GM23338 (cell line): ENCODE measurements at regions not wholly inside any gene's neighbourhood (a gene's known extent, or its start where the extent isn't known, plus 50 kb on each side); places are given as distances from the start of the nearest gene placed in this dataset.

Experiments
- ATAC-seq: fragments of 200-7000 bp; cut with Tn5 transposase; 3 replicates; pipeline ENCODE4 v1.9.1; 2020
- DNase-seq: peaks from one replicate; pipeline ENCODE4 v3.0.0-alpha.2; 2015; ENCODE audit warnings: low spot score
- H2AFZ ChIP-seq: fragments of 200-600 bp; sonication (generic); 2 replicates; pipeline ENCODE4 v1.8.0; 2016; ENCODE audit warnings: antibody characterized with exemption, mild to moderate bottlenecking, moderate library complexity
- H3F3A ChIP-seq: fragments of 200-600 bp; sonication (generic); replicated peaks from 2 replicates; pipeline ENCODE4 v1.8.0; 2017; ENCODE audit warnings: antibody characterized with exemption, mixed run types, low read depth
- H3K27ac ChIP-seq: fragments of 200-600 bp; sonication (generic); 2 replicates; pipeline ENCODE4 v1.6.1; 2016; ENCODE audit warnings: low read depth
- H3K27me3 ChIP-seq: fragments of 200-600 bp; sonication (generic); 2 replicates; pipeline ENCODE4 v1.8.0; 2016; ENCODE audit warnings: mild to moderate bottlenecking, mixed run types, moderate library complexity; ENCODE audit not compliant: insufficient read depth
- H3K36me3 ChIP-seq: fragments of 200-600 bp; sonication (generic); 2 replicates; pipeline ENCODE4 v1.8.0; 2016; ENCODE audit warnings: mild to moderate bottlenecking; ENCODE audit not compliant: insufficient read depth
- H3K4me1 ChIP-seq: fragments of 200-600 bp; sonication (generic); 2 replicates; pipeline ENCODE4 v1.8.0; 2016; ENCODE audit warnings: mild to moderate bottlenecking, moderate library complexity; ENCODE audit not compliant: insufficient read depth
- H3K4me2 ChIP-seq: fragments of 200-600 bp; sonication (generic); 2 replicates; pipeline ENCODE4 v1.7.1; 2017; ENCODE audit warnings: mixed run types
- H3K4me3 ChIP-seq: fragments of 200-600 bp; sonication (generic); 2 replicates; pipeline ENCODE4 v1.6.1; 2016; ENCODE audit warnings: mixed run types
- H3K79me2 ChIP-seq: fragments of 200-600 bp; sonication (generic); replicated peaks from 2 replicates; pipeline ENCODE4 v1.8.0; 2017; ENCODE audit warnings: mild to moderate bottlenecking; ENCODE audit not compliant: insufficient read depth
- H3K9me2 ChIP-seq: fragments of 200-600 bp; sonication (generic); 2 replicates; pipeline ENCODE4 v1.8.0; 2017; ENCODE audit not compliant: insufficient read depth
- H4K20me1 ChIP-seq: fragments of 200-600 bp; sonication (generic); replicated peaks from 2 replicates; pipeline ENCODE4 v1.8.0; 2017; ENCODE audit warnings: mild to moderate bottlenecking; ENCODE audit not compliant: insufficient read depth
- H3K27ac Mint-ChIP-seq: 2 replicates; pipeline ENCODE4 v1.8.0; 2020; ENCODE audit warnings: inconsistent platforms, mild to moderate bottlenecking, moderate library complexity, mixed read lengths
- H3K27me3 Mint-ChIP-seq: 3 replicates; pipeline ENCODE4 v1.8.0; 2022; ENCODE audit warnings: low read depth, mild to moderate bottlenecking, moderate library complexity, mixed read lengths, inconsistent platforms; ENCODE audit not compliant: insufficient read depth, poor library complexity
- H3K36me3 Mint-ChIP-seq: 3 replicates; pipeline ENCODE4 v1.8.0; 2021; ENCODE audit warnings: low read depth, mild to moderate bottlenecking, inconsistent platforms, moderate library complexity, mixed read lengths
- H3K4me1 Mint-ChIP-seq: 3 replicates; pipeline ENCODE4 v1.8.0; 2020; ENCODE audit warnings: mild to moderate bottlenecking, inconsistent platforms, mixed read lengths
- H3K4me3 Mint-ChIP-seq: 3 replicates; pipeline ENCODE4 v1.8.0; 2021; ENCODE audit warnings: moderate library complexity, mild to moderate bottlenecking, inconsistent platforms, mixed read lengths
- H3K9me3 Mint-ChIP-seq: 3 replicates; pipeline ENCODE4 v1.8.0; 2020; ENCODE audit warnings: moderate library complexity, mild to moderate bottlenecking, inconsistent platforms, mixed read lengths
- EZH2 ChIP-seq: fragments of 200-600 bp; sonication (generic); IDR thresholded peaks from one replicate; pipeline ENCODE4 v1.8.0; 2017; ENCODE audit warnings: antibody characterized with exemption, mild to moderate bottlenecking, low read depth; ENCODE audit not compliant: unreplicated experiment
- POLR2AphosphoS5 ChIP-seq: IDR thresholded peaks from 2 replicates; pipeline ENCODE4 v1.6.1; 2016; ENCODE audit warnings: antibody characterized with exemption, low read depth
- ZNF331 ChIP-seq: fragments of 250-450 bp; sonication (Bioruptor Pico); IDR thresholded peaks from 2 replicates; pipeline ENCODE4 v1.5.0; 2020; ENCODE audit warnings: low read depth, mild to moderate bottlenecking, moderate library complexity
- TF ChIP-seq, protein P1 (sequence below): fragments of 250-450 bp; sonication (Bioruptor Pico); IDR thresholded peaks from 2 replicates; pipeline ENCODE4 v1.5.0; 2020; ENCODE audit warnings: mild to moderate bottlenecking, moderate library complexity

DNA sequence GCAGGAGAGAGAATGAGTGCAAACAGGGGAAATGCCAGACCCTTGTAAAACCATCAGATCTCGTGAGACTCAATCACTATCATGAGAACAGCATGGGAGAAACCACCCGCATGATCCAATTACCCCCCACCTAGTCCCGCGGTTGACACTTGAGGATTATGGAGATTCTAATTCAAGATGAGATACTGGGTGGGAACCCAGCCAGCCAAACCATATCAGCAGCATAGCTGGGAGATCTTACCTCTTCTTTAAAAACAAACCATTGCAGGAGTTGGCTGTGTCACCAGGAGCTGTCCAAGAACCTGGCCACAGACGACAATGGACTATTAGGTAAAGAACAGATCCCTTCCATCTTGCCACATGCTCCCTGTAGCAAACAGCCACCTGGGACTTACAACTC is 422.7 kb downstream of the MATN1 start:
- Mint-ChIP-seq H3K9me3 (peaks cover 17% of the 10 kb centered on the region), H3K4me1 (peaks cover 3% of the 10 kb centered on the region; the same call in 2 of the 3 replicates), H3K36me3 (no peaks in the 10 kb centered on the region), H3K27me3 (peaks cover 4% of the 10 kb centered on the region), H3K27ac (no peak overlapping the region), H3K4me3 (no peak overlapping the region)
- Histone ChIP-seq H3K27ac (no peak overlapping the region), H2AFZ (no peak overlapping the region), H4K20me1 (no peaks in the 10 kb centered on the region), H3K4me2 (no peak overlapping the region), H3F3A (no peaks in the 10 kb centered on the region), H3K27me3 (no peaks in the 10 kb centered on the region), H3K9me2 (no peaks in the 10 kb centered on the region), H3K4me1 (no peaks in the 10 kb centered on the region), H3K36me3 (no peaks in the 10 kb centered on the region), H3K79me2 (no peaks in the 10 kb centered on the region), H3K4me3 (no peak overlapping the region)
- DNase-seq (no peak), ATAC-seq (no peak)
- TF ChIP-seq POLR2AphosphoS5 = no peak
- no peak for TF ChIP-seq ZNF331 (CRISPR knock-in tag)
- TF ChIP-seq EZH2 = no peak
- TF ChIP-seq, protein P1, sequence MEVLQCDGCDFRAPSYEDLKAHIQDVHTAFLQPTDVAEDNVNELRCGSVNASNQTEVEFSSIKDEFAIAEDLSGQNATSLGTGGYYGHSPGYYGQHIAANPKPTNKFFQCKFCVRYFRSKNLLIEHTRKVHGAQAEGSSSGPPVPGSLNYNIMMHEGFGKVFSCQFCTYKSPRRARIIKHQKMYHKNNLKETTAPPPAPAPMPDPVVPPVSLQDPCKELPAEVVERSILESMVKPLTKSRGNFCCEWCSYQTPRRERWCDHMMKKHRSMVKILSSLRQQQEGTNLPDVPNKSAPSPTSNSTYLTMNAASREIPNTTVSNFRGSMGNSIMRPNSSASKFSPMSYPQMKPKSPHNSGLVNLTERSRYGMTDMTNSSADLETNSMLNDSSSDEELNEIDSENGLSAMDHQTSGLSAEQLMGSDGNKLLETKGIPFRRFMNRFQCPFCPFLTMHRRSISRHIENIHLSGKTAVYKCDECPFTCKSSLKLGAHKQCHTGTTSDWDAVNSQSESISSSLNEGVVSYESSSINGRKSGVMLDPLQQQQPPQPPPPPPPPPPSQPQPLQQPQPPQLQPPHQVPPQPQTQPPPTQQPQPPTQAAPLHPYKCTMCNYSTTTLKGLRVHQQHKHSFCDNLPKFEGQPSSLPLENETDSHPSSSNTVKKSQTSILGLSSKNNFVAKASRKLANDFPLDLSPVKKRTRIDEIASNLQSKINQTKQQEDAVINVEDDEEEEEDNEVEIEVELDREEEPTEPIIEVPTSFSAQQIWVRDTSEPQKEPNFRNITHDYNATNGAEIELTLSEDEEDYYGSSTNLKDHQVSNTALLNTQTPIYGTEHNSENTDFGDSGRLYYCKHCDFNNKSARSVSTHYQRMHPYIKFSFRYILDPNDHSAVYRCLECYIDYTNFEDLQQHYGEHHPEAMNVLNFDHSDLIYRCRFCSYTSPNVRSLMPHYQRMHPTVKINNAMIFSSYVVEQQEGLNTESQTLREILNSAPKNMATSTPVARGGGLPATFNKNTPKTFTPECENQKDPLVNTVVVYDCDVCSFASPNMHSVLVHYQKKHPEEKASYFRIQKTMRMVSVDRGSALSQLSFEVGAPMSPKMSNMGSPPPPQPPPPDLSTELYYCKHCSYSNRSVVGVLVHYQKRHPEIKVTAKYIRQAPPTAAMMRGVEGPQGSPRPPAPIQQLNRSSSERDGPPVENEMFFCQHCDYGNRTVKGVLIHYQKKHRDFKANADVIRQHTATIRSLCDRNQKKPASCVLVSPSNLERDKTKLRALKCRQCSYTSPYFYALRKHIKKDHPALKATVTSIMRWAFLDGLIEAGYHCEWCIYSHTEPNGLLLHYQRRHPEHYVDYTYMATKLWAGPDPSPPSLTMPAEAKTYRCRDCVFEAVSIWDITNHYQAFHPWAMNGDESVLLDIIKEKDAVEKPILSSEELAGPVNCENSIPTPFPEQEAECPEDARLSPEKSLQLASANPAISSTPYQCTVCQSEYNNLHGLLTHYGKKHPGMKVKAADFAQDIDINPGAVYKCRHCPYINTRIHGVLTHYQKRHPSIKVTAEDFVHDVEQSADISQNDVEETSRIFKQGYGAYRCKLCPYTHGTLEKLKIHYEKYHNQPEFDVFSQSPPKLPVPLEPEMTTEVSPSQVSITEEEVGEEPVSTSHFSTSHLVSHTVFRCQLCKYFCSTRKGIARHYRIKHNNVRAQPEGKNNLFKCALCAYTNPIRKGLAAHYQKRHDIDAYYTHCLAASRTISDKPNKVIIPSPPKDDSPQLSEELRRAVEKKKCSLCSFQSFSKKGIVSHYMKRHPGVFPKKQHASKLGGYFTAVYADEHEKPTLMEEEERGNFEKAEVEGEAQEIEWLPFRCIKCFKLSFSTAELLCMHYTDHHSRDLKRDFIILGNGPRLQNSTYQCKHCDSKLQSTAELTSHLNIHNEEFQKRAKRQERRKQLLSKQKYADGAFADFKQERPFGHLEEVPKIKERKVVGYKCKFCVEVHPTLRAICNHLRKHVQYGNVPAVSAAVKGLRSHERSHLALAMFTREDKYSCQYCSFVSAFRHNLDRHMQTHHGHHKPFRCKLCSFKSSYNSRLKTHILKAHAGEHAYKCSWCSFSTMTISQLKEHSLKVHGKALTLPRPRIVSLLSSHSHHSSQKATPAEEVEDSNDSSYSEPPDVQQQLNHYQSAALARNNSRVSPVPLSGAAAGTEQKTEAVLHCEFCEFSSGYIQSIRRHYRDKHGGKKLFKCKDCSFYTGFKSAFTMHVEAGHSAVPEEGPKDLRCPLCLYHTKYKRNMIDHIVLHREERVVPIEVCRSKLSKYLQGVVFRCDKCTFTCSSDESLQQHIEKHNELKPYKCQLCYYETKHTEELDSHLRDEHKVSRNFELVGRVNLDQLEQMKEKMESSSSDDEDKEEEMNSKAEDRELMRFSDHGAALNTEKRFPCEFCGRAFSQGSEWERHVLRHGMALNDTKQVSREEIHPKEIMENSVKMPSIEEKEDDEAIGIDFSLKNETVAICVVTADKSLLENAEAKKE (CRISPR knock-in tag) = no peak

- no peak overlapping the region for H3K4me3 Mint-ChIP-seq
- no peak overlapping the region for H3K27ac ChIP-seq
- no peak overlapping the region for H2AFZ ChIP-seq
- no peaks in the 10 kb centered on the region for H3K27me3 ChIP-seq
- H3F3A ChIP-seq = no peaks in the 10 kb centered on the region
- H3K79me2 ChIP-seq = no peaks in the 10 kb centered on the region
- DNase-seq (no peak), ATAC-seq (no peak)
- no peak for TF ChIP-seq ZNF331 (CRISPR knock-in tag)
- TF ChIP-seq POLR2AphosphoS5 = no peak
- H3K4me3 ChIP-seq = no peak overlapping the region
- H3K4me1 ChIP-seq = no peaks in the 10 kb centered on the region
- peaks cover 24% of the 10 kb centered on the region for H3K9me3 Mint-ChIP-seq
- no peaks in the 10 kb centered on the region for H3K36me3 ChIP-seq
- H3K27ac Mint-ChIP-seq = no peak overlapping the region
- H4K20me1 ChIP-seq = no peaks in the 10 kb centered on the region
- no peaks in the 10 kb centered on the region for H3K9me2 ChIP-seq
- no peaks in the 10 kb centered on the region for H3K36me3 Mint-ChIP-seq
- peaks cover 3% of the 10 kb centered on the region; the same call in 2 of the 3 replicates for H3K4me1 Mint-ChIP-seq
- peaks cover 2% of the 10 kb centered on the region for H3K27me3 Mint-ChIP-seq
- no peak overlapping the region for H3K4me2 ChIP-seq
These were observed 424.0 kb downstream of the MATN1 start for GRCh38 chr1:30299393-30299792.
